ENCODE measurements at regions not wholly inside any gene's neighbourhood (a gene's known extent, or its start where the extent isn't known, plus 50 kb on each side); places are given as distances from the start of the nearest gene placed in this dataset.

GRCh38 chr18:14000884-14001283, 85.5 kb upstream of the MC2R start:
- no peak for TF ChIP-seq RFX5 (IDR thresholded peaks at IDR 0.05; ENCODE audit: borderline replicate concordance, low read depth, low read length)
- TF ChIP-seq CTCF (IDR thresholded peaks at IDR 0.05; ENCODE audit: control extremely low read depth in 1 of 3, insufficient read depth in 1 of 3, low read depth in 1 of 3, low read length in 3 of 3), result no peak
- TF ChIP-seq POLR2A (IDR thresholded peaks at IDR 0.05; ENCODE audit: control extremely low read depth in 1 of 2, low read depth in 2 of 2, low read length in 2 of 2), result no peak
- TF ChIP-seq JUN (IDR thresholded peaks at IDR 0.05; ENCODE audit: low read depth, low read length), result no peak
